ENCODE measurements at regions not wholly inside any gene's neighbourhood (a gene's known extent, or its start where the extent isn't known, plus 50 kb on each side); places are given as distances from the start of the nearest gene placed in this dataset.

DNA sequence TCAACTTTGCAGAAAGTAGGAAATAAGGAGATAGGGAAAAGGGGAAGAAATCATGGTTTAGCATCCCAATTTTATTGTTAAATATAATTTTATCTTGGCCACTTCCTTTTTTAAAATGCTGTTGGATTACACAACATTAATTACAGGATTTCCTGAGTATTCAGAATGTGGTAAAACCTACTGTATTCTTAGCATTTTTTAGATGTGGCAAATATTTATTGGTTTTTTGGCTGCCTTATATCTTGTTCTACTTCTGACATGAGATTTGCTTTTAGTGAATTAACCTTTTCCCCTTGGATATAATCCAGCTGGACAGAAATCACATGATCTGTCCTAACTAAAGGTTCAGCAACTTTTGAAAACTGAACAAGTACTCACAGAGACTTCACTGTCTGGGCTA is 104.9 kb downstream of the PTGS2 start:
- TF ChIP-seq, protein P1, sequence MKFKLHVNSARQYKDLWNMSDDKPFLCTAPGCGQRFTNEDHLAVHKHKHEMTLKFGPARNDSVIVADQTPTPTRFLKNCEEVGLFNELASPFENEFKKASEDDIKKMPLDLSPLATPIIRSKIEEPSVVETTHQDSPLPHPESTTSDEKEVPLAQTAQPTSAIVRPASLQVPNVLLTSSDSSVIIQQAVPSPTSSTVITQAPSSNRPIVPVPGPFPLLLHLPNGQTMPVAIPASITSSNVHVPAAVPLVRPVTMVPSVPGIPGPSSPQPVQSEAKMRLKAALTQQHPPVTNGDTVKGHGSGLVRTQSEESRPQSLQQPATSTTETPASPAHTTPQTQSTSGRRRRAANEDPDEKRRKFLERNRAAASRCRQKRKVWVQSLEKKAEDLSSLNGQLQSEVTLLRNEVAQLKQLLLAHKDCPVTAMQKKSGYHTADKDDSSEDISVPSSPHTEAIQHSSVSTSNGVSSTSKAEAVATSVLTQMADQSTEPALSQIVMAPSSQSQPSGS (IDR thresholded peaks at IDR 0.05; ENCODE audit: low read length), result no peak
- no peak for TF ChIP-seq ZBED1 (IDR thresholded peaks at IDR 0.05; ENCODE audit: borderline replicate concordance)
- TF ChIP-seq MEF2A (IDR thresholded peaks at IDR 0.05; ENCODE audit: insufficient read depth, low read depth, low read length), result no peak
- TF ChIP-seq, protein P2, sequence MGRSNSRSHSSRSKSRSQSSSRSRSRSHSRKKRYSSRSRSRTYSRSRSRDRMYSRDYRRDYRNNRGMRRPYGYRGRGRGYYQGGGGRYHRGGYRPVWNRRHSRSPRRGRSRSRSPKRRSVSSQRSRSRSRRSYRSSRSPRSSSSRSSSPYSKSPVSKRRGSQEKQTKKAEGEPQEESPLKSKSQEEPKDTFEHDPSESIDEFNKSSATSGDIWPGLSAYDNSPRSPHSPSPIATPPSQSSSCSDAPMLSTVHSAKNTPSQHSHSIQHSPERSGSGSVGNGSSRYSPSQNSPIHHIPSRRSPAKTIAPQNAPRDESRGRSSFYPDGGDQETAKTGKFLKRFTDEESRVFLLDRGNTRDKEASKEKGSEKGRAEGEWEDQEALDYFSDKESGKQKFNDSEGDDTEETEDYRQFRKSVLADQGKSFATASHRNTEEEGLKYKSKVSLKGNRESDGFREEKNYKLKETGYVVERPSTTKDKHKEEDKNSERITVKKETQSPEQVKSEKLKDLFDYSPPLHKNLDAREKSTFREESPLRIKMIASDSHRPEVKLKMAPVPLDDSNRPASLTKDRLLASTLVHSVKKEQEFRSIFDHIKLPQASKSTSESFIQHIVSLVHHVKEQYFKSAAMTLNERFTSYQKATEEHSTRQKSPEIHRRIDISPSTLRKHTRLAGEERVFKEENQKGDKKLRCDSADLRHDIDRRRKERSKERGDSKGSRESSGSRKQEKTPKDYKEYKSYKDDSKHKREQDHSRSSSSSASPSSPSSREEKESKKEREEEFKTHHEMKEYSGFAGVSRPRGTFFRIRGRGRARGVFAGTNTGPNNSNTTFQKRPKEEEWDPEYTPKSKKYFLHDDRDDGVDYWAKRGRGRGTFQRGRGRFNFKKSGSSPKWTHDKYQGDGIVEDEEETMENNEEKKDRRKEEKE (IDR thresholded peaks at IDR 0.05), result no peak
